Mononuclear cell (primary cell): ENCODE measurements at regions not wholly inside any gene's neighbourhood (a gene's known extent, or its start where the extent isn't known, plus 50 kb on each side); places are given as distances from the start of the nearest gene placed in this dataset.

Experiments
- H3K27me3 ChIP-seq: 2 replicates; pipeline ENCODE4 v1.6.0; 2011; ENCODE audit warnings: low read length, control low read depth; ENCODE audit not compliant: insufficient read depth
- H3K4me1 ChIP-seq: 2 replicates; pipeline ENCODE4 v1.5.1; 2011; ENCODE audit warnings: mild to moderate bottlenecking, low read length, control low read depth; ENCODE audit not compliant: insufficient read depth
- H3K4me3 ChIP-seq: 2 replicates; pipeline ENCODE4 v1.5.1; 2011; ENCODE audit warnings: mild to moderate bottlenecking, low read length, moderate library complexity
- H3K9me3 ChIP-seq: 2 replicates; pipeline ENCODE4 v1.5.1; 2011; ENCODE audit warnings: low read depth, mild to moderate bottlenecking, control low read depth, low read length

- no peaks in the 10 kb centered on the region for H3K9me3 ChIP-seq
- H3K27me3 ChIP-seq: no peaks in the 10 kb centered on the region
- H3K4me3 ChIP-seq: no peak overlapping the region
- peaks cover 32% of the 10 kb centered on the region for H3K4me1 ChIP-seq
These were observed 186.8 kb downstream of the SNX18 start for GRCh38 chr5:54704333-54704732.

- Histone ChIP-seq H3K4me3 (no peak overlapping the region), H3K27me3 (no peaks in the 10 kb centered on the region), H3K9me3 (no peaks in the 10 kb centered on the region), H3K4me1 (peaks cover 32% of the 10 kb centered on the region)
These were observed 186.2 kb downstream of the SNX18 start for GRCh38 chr5:54703565-54704255.

DNA sequence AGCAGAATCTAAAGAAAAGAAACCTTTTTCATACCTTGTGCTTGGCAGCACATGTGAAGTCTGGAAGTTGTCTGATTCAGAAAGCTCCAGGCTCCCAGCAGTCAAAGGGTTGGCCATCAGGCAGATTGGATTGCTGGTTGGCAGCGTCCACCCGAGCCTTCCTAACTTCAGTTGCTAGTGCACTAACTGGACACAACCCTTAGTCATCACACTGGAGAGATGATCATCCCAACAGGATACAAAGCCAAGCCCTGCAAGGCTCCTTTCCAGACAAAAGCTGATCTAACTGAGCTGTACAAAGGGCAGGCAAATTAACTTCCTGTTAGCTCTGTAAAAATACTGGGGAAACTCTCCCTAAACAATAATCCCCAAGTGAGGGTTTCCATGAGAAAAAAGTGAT is 185.6 kb downstream of the SNX18 start:
- Histone ChIP-seq H3K9me3 (no peaks in the 10 kb centered on the region), H3K27me3 (no peaks in the 10 kb centered on the region), H3K4me1 (peaks cover 32% of the 10 kb centered on the region), H3K4me3 (no peak overlapping the region)

DNA sequence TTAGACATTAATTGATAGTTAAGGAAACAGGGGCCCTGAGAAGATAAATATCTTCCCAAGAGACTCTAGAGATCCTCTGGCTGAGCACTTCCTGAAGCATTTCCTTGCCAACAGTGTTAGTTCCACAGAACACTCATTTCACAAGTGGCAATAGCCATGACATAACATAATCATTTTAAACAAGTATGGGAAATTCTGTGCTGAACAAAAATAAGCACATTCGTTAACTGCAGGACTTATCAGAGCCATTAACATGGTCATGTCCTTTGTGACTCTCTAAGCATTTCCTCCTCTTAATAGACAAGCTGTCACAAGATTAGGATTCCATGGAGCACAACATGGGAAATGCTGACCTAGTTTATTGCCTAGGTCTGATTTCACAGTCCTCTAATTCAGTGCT is 184.9 kb downstream of the SNX18 start:
- H3K27me3 ChIP-seq: no peaks in the 10 kb centered on the region
- peaks cover 32% of the 10 kb centered on the region for H3K4me1 ChIP-seq
- H3K9me3 ChIP-seq: no peaks in the 10 kb centered on the region
- no peak overlapping the region for H3K4me3 ChIP-seq

DNA sequence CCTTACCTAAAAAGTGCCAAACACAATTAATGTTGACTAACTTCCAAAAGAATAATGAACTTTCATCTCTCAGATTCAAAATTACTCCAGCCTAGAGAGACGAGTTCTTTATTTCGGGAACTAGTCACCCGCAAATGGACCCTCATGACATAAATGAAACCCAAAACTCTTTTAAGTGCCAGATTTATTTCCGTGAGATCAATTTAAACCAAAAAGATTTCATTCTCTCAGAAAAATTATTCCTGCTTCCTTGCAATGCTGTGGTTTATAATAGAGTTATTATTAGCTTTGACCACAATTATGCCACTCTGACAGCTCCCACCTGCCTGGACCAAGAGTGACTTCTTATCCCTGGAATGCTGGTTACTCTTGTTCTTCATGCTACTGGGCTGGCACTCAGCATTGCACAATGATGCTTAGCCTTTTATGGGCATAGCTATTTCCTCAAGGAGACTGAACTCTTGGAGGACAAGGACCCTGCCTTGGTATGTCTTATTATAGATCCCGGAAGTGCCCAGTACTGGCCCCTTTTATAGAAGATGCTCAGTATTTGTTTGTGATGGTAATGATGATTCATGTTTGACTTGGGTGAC is 183.5 kb downstream of the SNX18 start:
- Histone ChIP-seq H3K27me3 (no peaks in the 10 kb centered on the region), H3K4me1 (peaks cover 21% of the 10 kb centered on the region), H3K9me3 (no peaks in the 10 kb centered on the region)

DNA sequence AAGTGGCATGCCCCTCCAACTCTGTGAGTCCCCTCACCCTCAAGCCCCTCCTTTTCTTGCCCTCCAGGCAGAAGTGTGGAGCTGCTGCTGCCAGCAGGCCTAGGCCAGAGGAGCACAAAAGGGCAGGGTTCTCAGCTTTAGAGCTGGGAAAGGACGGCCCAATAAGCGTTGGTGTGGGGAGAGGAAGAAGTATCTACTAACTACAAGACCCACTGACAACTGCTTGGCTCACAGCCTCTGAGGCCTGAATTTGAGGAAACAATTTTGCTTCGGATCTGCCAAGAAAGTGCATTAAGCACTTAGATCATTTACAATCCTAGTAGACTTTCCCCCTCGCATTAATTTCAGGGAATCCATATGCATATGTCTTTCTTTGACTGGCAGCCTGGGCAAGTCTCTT is 179.4 kb downstream of the SNX18 start:
- Histone ChIP-seq H3K4me1 (peaks cover 9% of the 10 kb centered on the region), H3K9me3 (no peaks in the 10 kb centered on the region), H3K27me3 (no peaks in the 10 kb centered on the region), H3K4me3 (no peak overlapping the region)

More for the DNA sequence above, 183.5 kb downstream of the SNX18 start:
- H3K4me3 ChIP-seq: no peak overlapping the region

GRCh38 chr5:54696346-54696745 is 178.8 kb downstream of the SNX18 start:
- H3K4me3 ChIP-seq: no peak overlapping the region
- no peaks in the 10 kb centered on the region for H3K27me3 ChIP-seq
- H3K4me1 ChIP-seq: peaks cover 13% of the 10 kb centered on the region
- H3K9me3 ChIP-seq: no peaks in the 10 kb centered on the region

DNA sequence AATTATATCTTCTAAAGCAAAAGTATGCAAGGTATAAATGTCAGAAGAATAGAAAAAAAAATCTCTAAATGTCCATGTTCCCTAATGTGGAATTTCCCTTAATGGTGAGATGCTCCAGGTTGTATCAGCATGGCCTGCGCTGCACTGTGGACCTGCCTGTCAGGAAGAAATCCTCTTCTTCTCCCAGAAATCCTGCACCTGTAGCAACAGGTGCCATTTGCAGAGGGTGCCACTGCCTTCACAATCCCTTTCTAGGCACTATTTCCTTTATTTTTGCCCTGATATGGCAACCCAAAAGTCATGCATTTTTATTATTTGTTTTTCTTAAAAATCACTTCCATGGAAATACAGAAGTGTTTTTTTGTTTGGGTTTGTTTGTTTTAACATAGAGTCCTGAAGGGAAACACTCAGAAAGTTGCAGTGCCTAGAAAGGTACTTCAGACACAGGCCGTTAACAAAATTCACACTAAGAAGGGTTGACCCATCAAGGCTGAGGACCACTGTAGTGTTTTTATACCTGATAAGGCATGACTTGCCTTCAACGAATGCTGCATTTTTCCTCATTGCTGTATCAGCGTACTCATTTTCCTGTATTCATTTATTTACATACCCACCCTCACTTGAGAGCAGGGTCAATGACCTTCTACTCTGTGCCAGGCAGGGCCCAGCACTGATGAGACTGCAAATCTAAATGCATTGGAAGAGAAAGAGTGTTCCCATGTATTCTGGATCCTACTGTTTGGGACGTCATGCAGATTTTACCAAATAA is 177.8 kb downstream of the SNX18 start:
- Histone ChIP-seq H3K27me3 (no peaks in the 10 kb centered on the region), H3K9me3 (no peaks in the 10 kb centered on the region), H3K4me1 (peaks cover 22% of the 10 kb centered on the region), H3K4me3 (no peak overlapping the region)

DNA sequence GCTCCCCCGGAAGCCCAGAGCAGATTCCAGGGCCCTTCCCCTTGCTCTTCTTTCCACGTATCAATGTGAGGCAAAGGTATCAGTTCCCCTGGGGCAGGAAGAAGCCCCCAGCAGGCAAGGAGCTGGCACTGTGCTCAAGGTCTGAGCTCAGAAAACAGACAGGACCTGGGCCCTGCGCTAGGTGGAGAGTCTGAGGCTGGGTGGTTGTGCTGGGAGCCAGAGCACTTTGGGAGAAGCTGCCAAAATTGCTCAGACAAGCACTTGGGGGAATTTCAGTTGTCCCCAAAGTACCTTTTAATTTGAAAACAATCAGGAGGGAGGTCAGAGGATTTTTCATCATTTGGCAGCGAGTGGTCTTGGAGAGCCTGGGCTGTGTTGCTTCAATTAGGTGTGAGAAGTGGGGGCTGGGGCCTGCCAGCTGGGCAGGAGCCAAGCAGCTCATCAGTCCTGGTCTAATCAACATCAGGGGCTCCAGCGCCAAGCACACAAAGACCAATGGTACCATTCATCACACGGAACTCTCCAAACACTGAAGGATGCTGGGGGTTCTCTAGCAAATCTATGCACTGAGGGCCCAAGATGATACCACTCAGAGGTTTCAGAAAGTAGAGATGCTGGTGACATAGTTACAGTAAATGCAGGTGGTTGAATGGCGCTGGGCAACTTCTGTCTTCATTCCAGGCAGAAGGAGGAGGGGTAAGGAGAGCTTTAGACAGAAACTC is 176.5 kb downstream of the SNX18 start:
- Histone ChIP-seq H3K9me3 (no peaks in the 10 kb centered on the region), H3K4me1 (peaks cover 30% of the 10 kb centered on the region), H3K27me3 (no peaks in the 10 kb centered on the region), H3K4me3 (no peak overlapping the region)

- Histone ChIP-seq H3K4me3 (no peak overlapping the region), H3K4me1 (peaks cover 30% of the 10 kb centered on the region), H3K9me3 (no peaks in the 10 kb centered on the region), H3K27me3 (no peaks in the 10 kb centered on the region)
These were observed 175.1 kb downstream of the SNX18 start for GRCh38 chr5:54692631-54693030.

- Histone ChIP-seq H3K9me3 (no peaks in the 10 kb centered on the region), H3K4me3 (no peak overlapping the region), H3K4me1 (peaks cover 30% of the 10 kb centered on the region), H3K27me3 (no peaks in the 10 kb centered on the region)
These were observed 174.1 kb downstream of the SNX18 start for GRCh38 chr5:54691656-54692055.

DNA sequence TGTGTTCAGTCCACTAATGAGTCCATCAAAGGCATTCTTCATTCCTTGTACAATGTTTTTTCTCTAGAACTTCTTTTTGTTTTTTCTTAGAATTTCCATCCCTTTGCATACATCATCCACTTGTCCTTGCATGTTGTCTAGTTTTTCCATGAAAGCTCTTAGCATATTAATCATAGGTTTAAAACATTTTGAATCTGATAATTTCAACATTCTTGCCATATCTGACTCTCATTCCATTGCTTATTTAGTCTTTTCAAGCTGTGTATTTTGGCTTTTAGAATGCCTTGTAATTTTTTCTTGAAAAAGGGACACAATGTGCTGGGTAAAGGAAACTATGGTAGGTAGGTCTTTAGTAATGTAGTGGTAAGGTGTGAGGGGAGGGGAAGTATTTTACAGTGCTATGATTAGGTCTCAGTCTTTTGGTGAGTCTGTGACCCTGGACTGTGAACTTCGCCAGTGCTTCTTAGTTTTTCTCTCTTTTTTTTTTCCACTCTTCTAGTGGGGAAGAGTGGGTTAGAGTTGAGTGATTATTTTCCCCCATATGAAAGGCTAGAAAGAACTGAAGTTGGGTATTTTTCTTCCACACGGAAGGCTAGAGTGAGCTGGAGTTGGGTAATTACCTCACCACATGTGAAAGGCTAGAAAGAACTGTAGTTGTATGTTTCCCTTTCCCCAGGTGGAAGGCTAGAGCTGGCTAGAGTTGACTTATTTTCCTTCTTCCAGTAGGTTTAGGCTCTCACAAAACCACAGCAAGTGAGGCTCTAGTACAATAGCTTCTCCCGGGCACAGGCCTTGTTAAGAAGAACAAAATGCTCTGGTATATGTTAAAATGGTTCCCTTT is 172.1 kb downstream of the SNX18 start:
- no peaks in the 10 kb centered on the region for H3K27me3 ChIP-seq
- peaks cover 30% of the 10 kb centered on the region for H3K4me1 ChIP-seq
- no peaks in the 10 kb centered on the region for H3K9me3 ChIP-seq
- no peak overlapping the region for H3K4me3 ChIP-seq

DNA sequence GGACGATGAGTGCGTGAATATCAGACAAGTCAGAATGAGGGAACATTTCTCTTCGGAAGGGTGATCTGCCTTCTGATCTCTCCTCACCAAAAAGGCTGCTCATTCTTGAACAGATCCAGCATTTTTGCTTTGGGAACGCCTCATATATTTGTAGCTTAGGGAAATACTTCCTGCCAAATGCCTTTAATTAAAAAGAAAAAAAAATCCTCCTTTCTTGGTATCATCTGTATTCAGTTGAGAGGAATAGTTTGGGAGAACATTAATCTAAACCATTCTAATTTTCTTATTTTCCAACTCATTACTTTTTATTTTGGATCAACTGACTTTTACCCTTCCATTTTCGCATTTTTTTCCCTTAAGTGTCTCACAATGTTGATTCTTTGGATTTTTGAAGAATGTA is 163.4 kb downstream of the SNX18 start:
- H3K4me3 ChIP-seq: no peak overlapping the region
- H3K27me3 ChIP-seq: no peaks in the 10 kb centered on the region
- peaks cover 12% of the 10 kb centered on the region for H3K4me1 ChIP-seq
- no peaks in the 10 kb centered on the region for H3K9me3 ChIP-seq

DNA sequence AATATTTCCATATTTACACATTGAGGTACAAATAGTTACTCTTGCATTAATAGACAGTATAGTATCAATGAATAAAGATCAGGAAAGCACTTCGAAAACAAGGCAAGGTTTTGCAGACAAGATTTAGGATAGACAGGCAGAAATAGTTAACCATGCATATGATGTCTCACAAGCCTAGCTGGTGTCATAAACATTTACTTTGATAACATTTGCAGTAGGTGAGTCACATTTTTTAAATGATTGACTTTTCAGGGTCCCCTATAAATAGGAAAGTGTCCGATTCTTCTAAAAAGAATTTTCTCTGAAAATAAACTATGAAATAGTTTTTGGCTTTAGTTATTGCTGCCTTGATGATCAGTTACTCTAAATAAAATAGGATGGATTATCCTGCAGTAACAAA is 162.1 kb downstream of the SNX18 start:
- Histone ChIP-seq H3K9me3 (no peaks in the 10 kb centered on the region), H3K4me3 (no peak overlapping the region), H3K27me3 (no peaks in the 10 kb centered on the region), H3K4me1 (peaks cover 25% of the 10 kb centered on the region)
